ENCODE measurements at regions not wholly inside any gene's neighbourhood (a gene's known extent, or its start where the extent isn't known, plus 50 kb on each side); places are given as distances from the start of the nearest gene placed in this dataset.
"Not testable (repeated sequence)": the region's sequence is repeated elsewhere in the genome, so short reads cannot be mapped to it uniquely, and the experiment has no call there.

DNA sequence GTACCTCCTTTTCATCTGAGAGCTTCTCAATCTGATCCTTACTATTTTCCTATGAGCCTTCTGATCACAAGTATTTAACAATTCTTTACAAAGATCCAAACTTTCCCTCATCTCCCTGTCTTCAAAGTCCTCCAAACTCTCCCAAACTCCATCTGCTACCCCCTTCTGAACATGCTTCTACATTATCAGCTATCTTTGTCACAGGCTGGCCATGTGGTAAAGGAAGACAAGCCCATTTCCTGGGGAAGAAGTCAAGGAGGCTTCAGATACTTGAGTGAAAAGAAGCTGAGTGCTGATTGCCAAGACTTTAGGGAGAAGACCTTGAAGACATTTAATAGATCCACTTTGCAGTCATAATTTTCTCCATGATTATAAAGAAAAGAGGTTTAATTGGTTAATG lies 231.4 kb downstream of the CWH43 start:
- H3K36me3 ChIP-seq (ENCODE audit: control insufficient read depth, insufficient read depth, low read length), result no peaks in the 10 kb centered on the region
- no peaks in the 10 kb centered on the region for H3K27me3 ChIP-seq (ENCODE audit: control insufficient read depth, insufficient read depth, low read length)
- H3K4me1 ChIP-seq (ENCODE audit: control insufficient read depth, insufficient read depth, low read length), result no peaks in the 10 kb centered on the region
- no peak overlapping the region for H3K4me3 ChIP-seq (ENCODE audit: low read depth, low read length)
- H3K9me3 ChIP-seq (ENCODE audit: control insufficient read depth, insufficient read depth, low read length), result peaks cover 31% of the 10 kb centered on the region
- no peak overlapping the region for H3K9ac ChIP-seq (ENCODE audit: low read depth, low read length)

DNA sequence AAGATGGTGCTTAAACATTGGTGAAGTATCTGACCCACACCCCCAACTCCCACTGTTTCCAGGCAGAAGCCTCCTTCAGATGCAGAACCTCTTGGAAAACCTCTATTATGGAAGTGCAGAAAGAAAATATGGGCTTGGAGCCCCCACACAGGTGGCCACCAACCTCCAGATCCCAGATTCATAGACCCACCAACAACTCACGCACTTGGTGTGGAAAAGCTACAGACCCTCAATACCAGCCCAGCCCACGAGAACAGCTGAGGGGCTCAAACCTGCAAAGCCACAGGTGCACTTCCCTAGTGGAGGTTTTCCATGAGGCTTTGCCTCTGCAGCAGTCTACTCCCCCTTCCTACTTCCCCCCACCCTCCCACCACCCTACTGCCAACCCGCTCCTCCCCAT lies 232.0 kb downstream of the CWH43 start:
- not testable (repeated sequence) for H3K4me1 ChIP-seq (ENCODE audit: control insufficient read depth, insufficient read depth, low read length); H3K27me3 ChIP-seq (ENCODE audit: control insufficient read depth, insufficient read depth, low read length); H3K36me3 ChIP-seq (ENCODE audit: control insufficient read depth, insufficient read depth, low read length); H3K4me3 ChIP-seq (ENCODE audit: low read depth, low read length); H3K9ac ChIP-seq (ENCODE audit: low read depth, low read length)
- H3K9me3 ChIP-seq (ENCODE audit: control insufficient read depth, insufficient read depth, low read length), result peaks cover 35% of the 10 kb centered on the region

- not testable (repeated sequence) for H3K4me1 ChIP-seq (ENCODE audit: control insufficient read depth, insufficient read depth, low read length); H3K36me3 ChIP-seq (ENCODE audit: control insufficient read depth, insufficient read depth, low read length); H3K27me3 ChIP-seq (ENCODE audit: control insufficient read depth, insufficient read depth, low read length); H3K9ac ChIP-seq (ENCODE audit: low read depth, low read length); H3K4me3 ChIP-seq (ENCODE audit: low read depth, low read length)
- H3K9me3 ChIP-seq (ENCODE audit: control insufficient read depth, insufficient read depth, low read length), result peaks cover 35% of the 10 kb centered on the region
These were observed 232.9 kb downstream of the CWH43 start for GRCh38 chr4:49218931-49219330.

DNA sequence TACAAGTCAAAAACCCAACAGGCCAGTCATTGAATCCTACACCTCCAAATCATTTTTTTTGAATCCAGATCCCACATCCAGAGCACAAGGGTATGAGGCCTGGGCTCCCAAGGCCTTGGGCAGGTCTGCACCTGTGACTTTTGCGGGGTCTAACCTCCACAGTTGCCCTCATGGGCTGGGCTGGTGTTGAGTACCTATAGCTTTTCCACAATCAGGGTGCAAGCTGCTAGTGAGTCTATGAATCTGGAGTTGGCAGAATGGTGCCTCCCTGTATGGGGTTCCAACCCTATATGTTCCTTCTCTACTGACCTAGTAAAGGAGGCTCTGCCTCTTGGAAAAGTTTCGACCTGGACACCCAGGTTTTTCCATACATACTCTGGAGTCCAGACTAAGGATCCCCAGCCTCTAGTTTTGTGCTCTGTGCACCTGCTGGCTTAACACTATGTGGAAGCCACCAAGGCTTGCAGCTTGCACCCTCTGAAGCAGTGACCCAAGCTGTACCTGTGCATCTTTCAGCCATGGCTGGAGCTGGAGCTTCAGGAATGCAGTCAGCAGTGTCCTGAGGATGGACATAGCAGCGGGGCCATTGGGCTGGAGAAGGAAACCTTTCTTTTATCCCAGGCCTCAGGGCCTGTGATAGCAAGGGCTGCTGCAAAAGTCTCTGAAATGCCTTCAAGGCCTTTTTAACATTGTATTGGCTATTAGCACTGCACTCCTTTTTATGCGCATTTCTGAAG lies 233.6 kb downstream of the CWH43 start:
- H3K27me3 ChIP-seq (ENCODE audit: control insufficient read depth, insufficient read depth, low read length); H3K9ac ChIP-seq (ENCODE audit: low read depth, low read length); H3K4me3 ChIP-seq (ENCODE audit: low read depth, low read length); H3K36me3 ChIP-seq (ENCODE audit: control insufficient read depth, insufficient read depth, low read length); H3K4me1 ChIP-seq (ENCODE audit: control insufficient read depth, insufficient read depth, low read length): not testable (repeated sequence)
- H3K9me3 ChIP-seq (ENCODE audit: control insufficient read depth, insufficient read depth, low read length), result peaks cover 29% of the 10 kb centered on the region

GRCh38 chr4:49221209-49221608 lies 235.1 kb downstream of the CWH43 start:
- Histone ChIP-seq H3K9ac (ENCODE audit: low read depth, low read length) (no peak overlapping the region), H3K4me3 (ENCODE audit: low read depth, low read length) (no peak overlapping the region), H3K36me3 (ENCODE audit: control insufficient read depth, insufficient read depth, low read length) (no peaks in the 10 kb centered on the region), H3K4me1 (ENCODE audit: control insufficient read depth, insufficient read depth, low read length) (no peaks in the 10 kb centered on the region), H3K9me3 (ENCODE audit: control insufficient read depth, insufficient read depth, low read length) (peaks cover 24% of the 10 kb centered on the region), H3K27me3 (ENCODE audit: control insufficient read depth, insufficient read depth, low read length) (no peaks in the 10 kb centered on the region)

DNA sequence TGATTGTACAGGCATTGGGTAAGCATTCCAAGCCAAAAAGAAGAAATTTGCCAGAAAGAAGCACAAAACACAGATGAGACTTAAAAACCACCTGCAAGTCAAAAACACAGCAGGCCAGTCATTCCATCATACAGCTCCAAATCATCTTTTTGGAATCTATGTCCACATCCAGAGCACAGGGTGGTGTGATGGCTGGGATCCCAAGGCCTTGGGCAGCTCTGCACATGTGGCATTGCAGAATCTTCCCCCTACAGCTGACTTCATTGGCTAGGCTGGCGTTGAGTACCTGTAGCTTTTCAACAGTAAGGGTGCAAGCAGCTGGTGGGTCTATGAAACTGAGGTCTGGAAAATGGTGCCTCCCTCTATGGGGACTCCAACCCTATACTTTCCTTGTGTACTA lies 236.7 kb downstream of the CWH43 start:
- not testable (repeated sequence) for H3K4me1 ChIP-seq (ENCODE audit: control insufficient read depth, insufficient read depth, low read length); H3K27me3 ChIP-seq (ENCODE audit: control insufficient read depth, insufficient read depth, low read length); H3K4me3 ChIP-seq (ENCODE audit: low read depth, low read length); H3K36me3 ChIP-seq (ENCODE audit: control insufficient read depth, insufficient read depth, low read length); H3K9ac ChIP-seq (ENCODE audit: low read depth, low read length)
- peaks cover 24% of the 10 kb centered on the region for H3K9me3 ChIP-seq (ENCODE audit: control insufficient read depth, insufficient read depth, low read length)

DNA sequence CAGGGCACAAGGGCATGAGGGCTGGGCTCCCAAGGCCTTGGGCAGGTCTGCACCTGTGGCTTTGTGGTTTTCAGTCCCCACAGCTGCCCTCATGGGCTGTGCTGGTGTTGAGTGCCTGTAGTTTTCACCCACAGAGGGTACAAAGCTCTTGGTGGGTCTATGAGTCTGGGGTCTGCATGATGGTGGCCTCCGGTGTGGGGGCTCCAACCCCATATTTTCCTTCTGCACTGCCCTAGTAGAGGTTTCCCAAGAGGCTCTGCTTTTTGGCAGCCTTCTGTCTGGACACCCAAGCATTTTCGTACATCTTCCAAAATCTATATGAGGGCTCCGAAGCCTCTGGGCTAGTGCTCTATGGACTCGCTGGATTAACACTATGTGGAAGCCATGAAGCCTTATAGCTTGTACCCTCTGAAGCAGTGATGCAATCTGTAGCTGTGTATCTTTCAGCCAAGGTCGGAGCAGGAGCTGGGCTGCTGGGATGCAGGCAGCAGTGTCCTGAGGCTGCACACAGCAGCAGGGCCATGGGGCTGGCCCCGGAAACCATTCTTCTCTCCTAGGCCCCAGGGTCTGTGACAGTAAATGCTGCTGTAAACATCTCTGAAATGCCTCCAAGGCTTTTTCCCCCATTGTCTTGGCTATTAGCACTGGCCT lies 240.3 kb downstream of the CWH43 start:
- not testable (repeated sequence) for H3K36me3 ChIP-seq (ENCODE audit: control insufficient read depth, insufficient read depth, low read length); H3K27me3 ChIP-seq (ENCODE audit: control insufficient read depth, insufficient read depth, low read length); H3K9me3 ChIP-seq (ENCODE audit: control insufficient read depth, insufficient read depth, low read length); H3K9ac ChIP-seq (ENCODE audit: low read depth, low read length); H3K4me1 ChIP-seq (ENCODE audit: control insufficient read depth, insufficient read depth, low read length); H3K4me3 ChIP-seq (ENCODE audit: low read depth, low read length)

DNA sequence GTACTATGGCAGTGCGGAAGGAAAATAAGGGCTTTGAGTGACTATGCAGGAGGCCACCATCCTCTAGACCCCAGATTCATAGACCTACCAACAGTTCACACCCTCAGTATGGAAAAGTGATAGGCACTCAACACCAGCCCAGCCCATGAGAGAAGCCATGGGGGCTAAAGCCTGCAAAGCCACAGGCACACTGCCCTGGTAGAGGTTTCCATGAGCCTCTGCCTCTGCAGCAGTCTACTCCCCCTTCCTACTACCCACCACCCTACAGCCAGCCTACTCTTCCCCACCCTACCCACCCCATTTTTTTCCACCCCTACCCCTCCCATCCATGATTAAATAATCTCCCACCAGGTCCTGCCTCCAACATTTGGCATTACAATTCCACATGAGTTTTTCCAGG lies 241.9 kb downstream of the CWH43 start:
- not testable (repeated sequence) for H3K4me3 ChIP-seq (ENCODE audit: low read depth, low read length); H3K36me3 ChIP-seq (ENCODE audit: control insufficient read depth, insufficient read depth, low read length); H3K4me1 ChIP-seq (ENCODE audit: control insufficient read depth, insufficient read depth, low read length); H3K27me3 ChIP-seq (ENCODE audit: control insufficient read depth, insufficient read depth, low read length); H3K9ac ChIP-seq (ENCODE audit: low read depth, low read length); H3K9me3 ChIP-seq (ENCODE audit: control insufficient read depth, insufficient read depth, low read length)

DNA sequence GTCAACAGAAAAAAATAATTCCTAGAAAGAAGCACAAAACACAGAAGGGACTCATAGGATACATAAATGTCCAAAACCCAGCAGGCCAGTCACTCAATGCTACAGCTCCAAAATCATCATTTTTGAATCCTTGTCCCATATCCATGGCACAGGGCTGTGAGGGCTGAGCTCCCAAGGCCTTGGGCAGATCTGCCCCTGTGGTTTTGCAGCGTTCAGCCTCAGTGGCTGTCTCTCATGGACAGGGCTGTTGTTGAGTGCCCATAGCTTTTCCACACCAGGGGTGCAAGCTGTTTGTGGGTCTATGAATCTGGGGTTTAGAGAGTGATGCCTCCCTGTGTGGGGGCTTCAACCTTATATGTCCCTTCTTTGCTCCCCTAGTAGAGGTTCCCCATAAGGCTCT lies 243.2 kb downstream of the CWH43 start:
- not testable (repeated sequence) for H3K36me3 ChIP-seq (ENCODE audit: control insufficient read depth, insufficient read depth, low read length); H3K27me3 ChIP-seq (ENCODE audit: control insufficient read depth, insufficient read depth, low read length); H3K9me3 ChIP-seq (ENCODE audit: control insufficient read depth, insufficient read depth, low read length); H3K4me3 ChIP-seq (ENCODE audit: low read depth, low read length); H3K9ac ChIP-seq (ENCODE audit: low read depth, low read length); H3K4me1 ChIP-seq (ENCODE audit: control insufficient read depth, insufficient read depth, low read length)

DNA sequence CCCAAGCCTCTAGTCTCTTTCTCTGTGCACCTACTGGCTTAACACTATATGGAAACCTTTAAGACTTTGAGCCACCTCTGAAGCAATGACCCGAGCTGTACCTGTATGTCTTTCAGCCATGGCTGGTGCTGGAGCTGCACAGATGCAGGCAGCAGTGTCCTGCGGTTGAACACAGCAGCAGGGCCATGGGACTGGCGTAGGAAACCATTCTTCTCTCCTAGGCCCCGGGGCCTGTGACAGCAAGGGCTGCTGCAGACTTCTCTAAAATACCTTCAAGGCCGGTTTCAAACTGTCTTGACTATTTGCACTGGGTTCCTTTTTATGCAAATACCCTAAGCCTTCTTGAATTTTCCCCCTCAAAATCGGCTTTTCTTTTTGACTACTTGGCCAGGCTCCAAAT lies 243.6 kb downstream of the CWH43 start:
- not testable (repeated sequence) for H3K27me3 ChIP-seq (ENCODE audit: control insufficient read depth, insufficient read depth, low read length); H3K9me3 ChIP-seq (ENCODE audit: control insufficient read depth, insufficient read depth, low read length); H3K4me1 ChIP-seq (ENCODE audit: control insufficient read depth, insufficient read depth, low read length); H3K9ac ChIP-seq (ENCODE audit: low read depth, low read length); H3K4me3 ChIP-seq (ENCODE audit: low read depth, low read length); H3K36me3 ChIP-seq (ENCODE audit: control insufficient read depth, insufficient read depth, low read length)

DNA sequence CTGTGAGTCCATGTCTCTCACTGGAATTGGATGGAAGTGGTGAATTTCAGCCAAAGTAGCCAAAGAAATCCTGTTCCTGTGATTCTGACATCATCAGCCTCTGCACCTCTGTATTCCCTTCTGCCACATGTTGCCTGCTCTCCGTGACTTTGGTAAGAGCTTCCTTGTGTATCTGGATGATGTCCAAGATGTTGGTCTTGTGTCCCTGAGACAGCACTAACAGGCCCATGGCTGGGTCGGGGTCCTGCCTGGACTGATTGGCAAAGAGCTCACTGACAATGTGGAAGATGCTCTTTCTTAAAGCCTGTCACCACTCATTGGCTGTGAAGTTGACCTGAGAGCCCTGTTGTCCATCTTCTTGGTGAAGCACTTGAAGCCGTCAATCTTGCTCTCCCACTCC lies 247.3 kb downstream of the CWH43 start:
- not testable (repeated sequence) for H3K4me1 ChIP-seq (ENCODE audit: control insufficient read depth, insufficient read depth, low read length)

DNA sequence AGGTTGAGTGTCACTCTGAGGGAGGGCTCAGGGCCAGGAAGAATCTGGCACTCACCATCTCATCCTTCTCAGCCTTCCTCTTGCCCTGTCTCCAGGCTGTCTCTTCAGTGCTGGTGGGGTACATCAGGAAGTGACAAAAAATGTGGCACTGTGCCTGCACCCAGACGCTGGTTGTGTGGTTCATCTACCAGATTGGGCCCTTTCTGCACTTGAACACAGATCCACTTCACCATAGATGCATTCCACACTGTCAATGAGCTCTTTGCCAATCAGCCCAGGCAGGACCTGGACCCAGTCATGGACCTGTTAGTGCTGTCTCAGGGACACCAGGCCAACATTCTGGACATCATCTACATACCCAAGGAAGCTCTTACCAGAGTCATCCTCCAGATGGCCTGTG lies 247.7 kb downstream of the CWH43 start:
- H3K27me3 ChIP-seq (ENCODE audit: control insufficient read depth, insufficient read depth, low read length); H3K4me3 ChIP-seq (ENCODE audit: low read depth, low read length); H3K4me1 ChIP-seq (ENCODE audit: control insufficient read depth, insufficient read depth, low read length); H3K9ac ChIP-seq (ENCODE audit: low read depth, low read length); H3K9me3 ChIP-seq (ENCODE audit: control insufficient read depth, insufficient read depth, low read length); H3K36me3 ChIP-seq (ENCODE audit: control insufficient read depth, insufficient read depth, low read length): not testable (repeated sequence)

More for the DNA sequence above, 247.3 kb downstream of the CWH43 start:
- not testable (repeated sequence) for H3K9me3 ChIP-seq (ENCODE audit: control insufficient read depth, insufficient read depth, low read length); H3K9ac ChIP-seq (ENCODE audit: low read depth, low read length); H3K27me3 ChIP-seq (ENCODE audit: control insufficient read depth, insufficient read depth, low read length); H3K4me3 ChIP-seq (ENCODE audit: low read depth, low read length); H3K36me3 ChIP-seq (ENCODE audit: control insufficient read depth, insufficient read depth, low read length)
